ENCODE measurements at regions not wholly inside any gene's neighbourhood (a gene's known extent, or its start where the extent isn't known, plus 50 kb on each side); places are given as distances from the start of the nearest gene placed in this dataset.

- H3K4me3 ChIP-seq (ENCODE audit: low read length in 2 of 2) = no peak overlapping the region
- H3K27ac ChIP-seq (ENCODE audit: low read depth in 2 of 2, low read length in 2 of 2) = no peak overlapping the region
- no peaks in the 10 kb centered on the region for H3K27me3 ChIP-seq (ENCODE audit: control insufficient read depth in 2 of 2, insufficient read depth in 2 of 2, low read length in 2 of 2)
- no peak overlapping the region for H3K9ac ChIP-seq (ENCODE audit: low read depth in 1 of 2, low read length in 2 of 2)
- H3K4me1 ChIP-seq (ENCODE audit: control insufficient read depth in 2 of 2, insufficient read depth in 2 of 2, low read length in 2 of 2) = no peaks in the 10 kb centered on the region
- no peaks in the 10 kb centered on the region for H3K9me3 ChIP-seq (ENCODE audit: control insufficient read depth in 2 of 2, low read length in 2 of 2)
- no peaks in the 10 kb centered on the region for H3K36me3 ChIP-seq (ENCODE audit: control insufficient read depth in 2 of 2, insufficient read depth in 2 of 2, low read length in 2 of 2)
Measured at GRCh38 chr16:5642436-5642835, 544.8 kb upstream of the EEF2KMT start.

GRCh38 chr16:5642011-5642410, 544.4 kb upstream of the EEF2KMT start:
- H3K4me3 ChIP-seq (ENCODE audit: low read length in 2 of 2) = no peak overlapping the region
- H3K9me3 ChIP-seq (ENCODE audit: control insufficient read depth in 2 of 2, low read length in 2 of 2) = no peaks in the 10 kb centered on the region
- no peaks in the 10 kb centered on the region for H3K36me3 ChIP-seq (ENCODE audit: control insufficient read depth in 2 of 2, insufficient read depth in 2 of 2, low read length in 2 of 2)
- no peak overlapping the region for H3K27ac ChIP-seq (ENCODE audit: low read depth in 2 of 2, low read length in 2 of 2)
- H3K9ac ChIP-seq (ENCODE audit: low read depth in 1 of 2, low read length in 2 of 2) = no peak overlapping the region
- H3K27me3 ChIP-seq (ENCODE audit: control insufficient read depth in 2 of 2, insufficient read depth in 2 of 2, low read length in 2 of 2) = no peaks in the 10 kb centered on the region
- no peaks in the 10 kb centered on the region for H3K4me1 ChIP-seq (ENCODE audit: control insufficient read depth in 2 of 2, insufficient read depth in 2 of 2, low read length in 2 of 2)

GRCh38 chr16:5640883-5641282, 543.3 kb upstream of the EEF2KMT start:
- no peak overlapping the region for H3K4me3 ChIP-seq (ENCODE audit: low read length in 2 of 2)
- no peaks in the 10 kb centered on the region for H3K27me3 ChIP-seq (ENCODE audit: control insufficient read depth in 2 of 2, insufficient read depth in 2 of 2, low read length in 2 of 2)
- no peaks in the 10 kb centered on the region for H3K9me3 ChIP-seq (ENCODE audit: control insufficient read depth in 2 of 2, low read length in 2 of 2)
- no peak overlapping the region for H3K9ac ChIP-seq (ENCODE audit: low read depth in 1 of 2, low read length in 2 of 2)
- no peak overlapping the region for H3K27ac ChIP-seq (ENCODE audit: low read depth in 2 of 2, low read length in 2 of 2)
- H3K36me3 ChIP-seq (ENCODE audit: control insufficient read depth in 2 of 2, insufficient read depth in 2 of 2, low read length in 2 of 2) = no peaks in the 10 kb centered on the region
- H3K4me1 ChIP-seq (ENCODE audit: control insufficient read depth in 2 of 2, insufficient read depth in 2 of 2, low read length in 2 of 2) = no peaks in the 10 kb centered on the region

GRCh38 chr16:5639531-5639930, 541.9 kb upstream of the EEF2KMT start:
- no peak overlapping the region for H3K27ac ChIP-seq (ENCODE audit: low read depth in 2 of 2, low read length in 2 of 2)
- no peaks in the 10 kb centered on the region for H3K4me1 ChIP-seq (ENCODE audit: control insufficient read depth in 2 of 2, insufficient read depth in 2 of 2, low read length in 2 of 2)
- H3K9ac ChIP-seq (ENCODE audit: low read depth in 1 of 2, low read length in 2 of 2) = no peak overlapping the region
- H3K4me3 ChIP-seq (ENCODE audit: low read length in 2 of 2) = no peak overlapping the region
- no peaks in the 10 kb centered on the region for H3K9me3 ChIP-seq (ENCODE audit: control insufficient read depth in 2 of 2, low read length in 2 of 2)
- H3K27me3 ChIP-seq (ENCODE audit: control insufficient read depth in 2 of 2, insufficient read depth in 2 of 2, low read length in 2 of 2) = no peaks in the 10 kb centered on the region
- H3K36me3 ChIP-seq (ENCODE audit: control insufficient read depth in 2 of 2, insufficient read depth in 2 of 2, low read length in 2 of 2) = no peaks in the 10 kb centered on the region

- Histone ChIP-seq H3K4me1 (ENCODE audit: control insufficient read depth in 2 of 2, insufficient read depth in 2 of 2, low read length in 2 of 2) (no peaks in the 10 kb centered on the region), H3K27me3 (ENCODE audit: control insufficient read depth in 2 of 2, insufficient read depth in 2 of 2, low read length in 2 of 2) (no peaks in the 10 kb centered on the region), H3K36me3 (ENCODE audit: control insufficient read depth in 2 of 2, insufficient read depth in 2 of 2, low read length in 2 of 2) (no peaks in the 10 kb centered on the region), H3K27ac (ENCODE audit: low read depth in 2 of 2, low read length in 2 of 2) (no peak overlapping the region), H3K4me3 (ENCODE audit: low read length in 2 of 2) (no peak overlapping the region), H3K9ac (ENCODE audit: low read depth in 1 of 2, low read length in 2 of 2) (no peak overlapping the region), H3K9me3 (ENCODE audit: control insufficient read depth in 2 of 2, low read length in 2 of 2) (no peaks in the 10 kb centered on the region)
Measured at GRCh38 chr16:5635331-5635730, 537.7 kb upstream of the EEF2KMT start.

GRCh38 chr16:5634666-5635180, 537.1 kb upstream of the EEF2KMT start:
- Histone ChIP-seq H3K9ac (ENCODE audit: low read depth in 1 of 2, low read length in 2 of 2) (no peak overlapping the region), H3K27me3 (ENCODE audit: control insufficient read depth in 2 of 2, insufficient read depth in 2 of 2, low read length in 2 of 2) (no peaks in the 10 kb centered on the region), H3K4me3 (ENCODE audit: low read length in 2 of 2) (no peak overlapping the region), H3K4me1 (ENCODE audit: control insufficient read depth in 2 of 2, insufficient read depth in 2 of 2, low read length in 2 of 2) (no peaks in the 10 kb centered on the region), H3K36me3 (ENCODE audit: control insufficient read depth in 2 of 2, insufficient read depth in 2 of 2, low read length in 2 of 2) (no peaks in the 10 kb centered on the region), H3K9me3 (ENCODE audit: control insufficient read depth in 2 of 2, low read length in 2 of 2) (no peaks in the 10 kb centered on the region), H3K27ac (ENCODE audit: low read depth in 2 of 2, low read length in 2 of 2) (no peak overlapping the region)

GRCh38 chr16:5633845-5634440, 536.3 kb upstream of the EEF2KMT start:
- Histone ChIP-seq H3K27me3 (ENCODE audit: control insufficient read depth in 2 of 2, insufficient read depth in 2 of 2, low read length in 2 of 2) (no peaks in the 10 kb centered on the region), H3K27ac (ENCODE audit: low read depth in 2 of 2, low read length in 2 of 2) (no peak overlapping the region), H3K4me1 (ENCODE audit: control insufficient read depth in 2 of 2, insufficient read depth in 2 of 2, low read length in 2 of 2) (no peaks in the 10 kb centered on the region), H3K4me3 (ENCODE audit: low read length in 2 of 2) (no peak overlapping the region), H3K9me3 (ENCODE audit: control insufficient read depth in 2 of 2, low read length in 2 of 2) (no peaks in the 10 kb centered on the region), H3K36me3 (ENCODE audit: control insufficient read depth in 2 of 2, insufficient read depth in 2 of 2, low read length in 2 of 2) (no peaks in the 10 kb centered on the region), H3K9ac (ENCODE audit: low read depth in 1 of 2, low read length in 2 of 2) (no peak overlapping the region)

- no peaks in the 10 kb centered on the region for H3K4me1 ChIP-seq (ENCODE audit: control insufficient read depth in 2 of 2, insufficient read depth in 2 of 2, low read length in 2 of 2)
- H3K4me3 ChIP-seq (ENCODE audit: low read length in 2 of 2) = no peak overlapping the region
- no peak overlapping the region for H3K9ac ChIP-seq (ENCODE audit: low read depth in 1 of 2, low read length in 2 of 2)
- no peaks in the 10 kb centered on the region for H3K36me3 ChIP-seq (ENCODE audit: control insufficient read depth in 2 of 2, insufficient read depth in 2 of 2, low read length in 2 of 2)
- H3K9me3 ChIP-seq (ENCODE audit: control insufficient read depth in 2 of 2, low read length in 2 of 2) = no peaks in the 10 kb centered on the region
- H3K27me3 ChIP-seq (ENCODE audit: control insufficient read depth in 2 of 2, insufficient read depth in 2 of 2, low read length in 2 of 2) = no peaks in the 10 kb centered on the region
- H3K27ac ChIP-seq (ENCODE audit: low read depth in 2 of 2, low read length in 2 of 2) = no peak overlapping the region
Measured at GRCh38 chr16:5622234-5622884, 524.8 kb upstream of the EEF2KMT start.

GRCh38 chr16:5621826-5622225, 524.2 kb upstream of the EEF2KMT start:
- Histone ChIP-seq H3K36me3 (ENCODE audit: control insufficient read depth in 2 of 2, insufficient read depth in 2 of 2, low read length in 2 of 2) (no peaks in the 10 kb centered on the region), H3K4me3 (ENCODE audit: low read length in 2 of 2) (no peak overlapping the region), H3K27me3 (ENCODE audit: control insufficient read depth in 2 of 2, insufficient read depth in 2 of 2, low read length in 2 of 2) (no peaks in the 10 kb centered on the region), H3K27ac (ENCODE audit: low read depth in 2 of 2, low read length in 2 of 2) (no peak overlapping the region), H3K4me1 (ENCODE audit: control insufficient read depth in 2 of 2, insufficient read depth in 2 of 2, low read length in 2 of 2) (no peaks in the 10 kb centered on the region), H3K9me3 (ENCODE audit: control insufficient read depth in 2 of 2, low read length in 2 of 2) (no peaks in the 10 kb centered on the region), H3K9ac (ENCODE audit: low read depth in 1 of 2, low read length in 2 of 2) (no peak overlapping the region)

GRCh38 chr16:5619304-5619703, 521.7 kb upstream of the EEF2KMT start:
- Histone ChIP-seq H3K36me3 (ENCODE audit: control insufficient read depth in 2 of 2, insufficient read depth in 2 of 2, low read length in 2 of 2) (no peaks in the 10 kb centered on the region), H3K9ac (ENCODE audit: low read depth in 1 of 2, low read length in 2 of 2) (no peak overlapping the region), H3K27ac (ENCODE audit: low read depth in 2 of 2, low read length in 2 of 2) (no peak overlapping the region), H3K4me3 (ENCODE audit: low read length in 2 of 2) (no peak overlapping the region), H3K9me3 (ENCODE audit: control insufficient read depth in 2 of 2, low read length in 2 of 2) (no peaks in the 10 kb centered on the region), H3K27me3 (ENCODE audit: control insufficient read depth in 2 of 2, insufficient read depth in 2 of 2, low read length in 2 of 2) (peaks cover 0 to 2% of the 10 kb centered on the region in 2 donors), H3K4me1 (ENCODE audit: control insufficient read depth in 2 of 2, insufficient read depth in 2 of 2, low read length in 2 of 2) (no peaks in the 10 kb centered on the region)
